IMR-90 (cell line): ENCODE measurements at regions not wholly inside any gene's neighbourhood (a gene's known extent, or its start where the extent isn't known, plus 50 kb on each side); places are given as distances from the start of the nearest gene placed in this dataset.

Experiments used
- ATAC-seq: fragments of 200-7000 bp; cut with Tn5 transposase; 2 replicates; pipeline ENCODE4 v1.9.1; 2020; ENCODE audit warnings: low read depth, mild to moderate bottlenecking, moderate library complexity
- BruUV-seq: library from RNA; stranded (reverse); fragments of 400-500 nt; replicated peaks from 2 replicates; lab custom pipeline; 2021; lab: Mats Ljungman, UMichigan
- CTCF ChIA-PET: fragments of 300-600 bp; formaldehyde crosslinking; extraction: SDS; loops from one replicate; lab custom pipeline; 2021; ENCODE audit warnings: antibody characterized with exemption; lab: Yijun Ruan, JAX
- POLR2A ChIA-PET: fragments of 300-600 bp; sonication (Branson Sonifier 250); formaldehyde crosslinking; loops from one replicate; lab custom pipeline; 2022; ENCODE audit warnings: antibody characterized with exemption; ENCODE audit not compliant: unreplicated experiment; lab: Charles Lee
- DNase-seq: peaks from one replicate; pipeline ENCODE4 v3.0.0; 2013
- H2AFZ ChIP-seq: replicated peaks from 2 replicates; pipeline ENCODE3; 2013; ENCODE audit warnings: low read length, mild to moderate bottlenecking; ENCODE audit not compliant: poor library complexity
- H2AK5ac ChIP-seq: 2 replicates; pipeline ENCODE4 v1.6.1; 2013; ENCODE audit warnings: low read depth, low read length, inconsistent platforms
- H2AK9ac ChIP-seq: replicated peaks from 2 replicates; pipeline ENCODE3; 2013; ENCODE audit warnings: mild to moderate bottlenecking, low read depth, low read length, moderate library complexity; ENCODE audit not compliant: poor library complexity
- H2BK120ac ChIP-seq: 2 replicates; pipeline ENCODE4 v1.6.1; 2013; ENCODE audit warnings: low read depth, low read length, inconsistent platforms
- H2BK15ac ChIP-seq: 3 replicates; pipeline ENCODE4 v1.6.1; 2013; ENCODE audit warnings: low read depth, low read length, inconsistent platforms
- H2BK20ac ChIP-seq: 2 replicates; pipeline ENCODE4 v1.6.1; 2013; ENCODE audit warnings: low read depth, mild to moderate bottlenecking, inconsistent platforms, low read length, moderate library complexity
- H2BK5ac ChIP-seq: 2 replicates; pipeline ENCODE4 v1.6.1; 2013; ENCODE audit warnings: mild to moderate bottlenecking, low read depth, low read length, inconsistent platforms; ENCODE audit not compliant: poor library complexity, severe bottlenecking
- H3K14ac ChIP-seq: replicated peaks from 2 replicates; pipeline ENCODE4 v1.6.1; 2013; ENCODE audit warnings: low read depth, low read length, inconsistent platforms
- H3K18ac ChIP-seq: 2 replicates; pipeline ENCODE4 v1.6.1; 2013; ENCODE audit warnings: low read depth, low read length, control low read depth
- H3K23ac ChIP-seq: 2 replicates; pipeline ENCODE4 v1.6.1; 2013; ENCODE audit warnings: low read depth, low read length, inconsistent platforms
- H3K27ac ChIP-seq: 2 replicates; pipeline ENCODE4 v1.5.1; 2013; ENCODE audit warnings: mild to moderate bottlenecking, control low read depth, low read length; ENCODE audit not compliant: insufficient read depth
- H3K27me3 ChIP-seq: 2 replicates; pipeline ENCODE4 v1.6.1; 2013; ENCODE audit warnings: low read length; ENCODE audit not compliant: control insufficient read depth, insufficient read depth
- H3K36me3 ChIP-seq: 2 replicates; pipeline ENCODE4 v1.6.1; 2013; ENCODE audit warnings: low read length, mixed read lengths; ENCODE audit not compliant: control insufficient read depth, insufficient read depth
- H3K4ac ChIP-seq: 2 replicates; pipeline ENCODE4 v1.6.1; 2013; ENCODE audit warnings: low read depth, low read length, inconsistent platforms
- H3K4me1 ChIP-seq: 2 replicates; pipeline ENCODE4 v1.6.1; 2013; ENCODE audit warnings: low read length, mixed read lengths; ENCODE audit not compliant: control insufficient read depth, insufficient read depth
- H3K4me2 ChIP-seq: 2 replicates; pipeline ENCODE4 v1.6.1; 2013; ENCODE audit warnings: low read depth, mild to moderate bottlenecking, control low read depth, low read length, moderate library complexity
- H3K4me3 ChIP-seq: 2 replicates; pipeline ENCODE4 v1.5.1; 2013; ENCODE audit warnings: low read depth, mild to moderate bottlenecking, control low read depth, low read length, moderate library complexity; ENCODE audit not compliant: insufficient read depth
- H3K56ac ChIP-seq: 2 replicates; pipeline ENCODE4 v1.6.1; 2013; ENCODE audit warnings: low read length, inconsistent platforms; ENCODE audit not compliant: insufficient read depth; ENCODE audit errors: extremely low read depth
- H3K79me1 ChIP-seq, 2 experiments: 2 replicates each; pipeline ENCODE4 v1.6.1; 2013; ENCODE audit warnings: low read length in 2 of 2, inconsistent platforms in 1 of 2, low read depth in 1 of 2
- H3K9ac ChIP-seq: 2 replicates; pipeline ENCODE4 v1.6.1; 2013; ENCODE audit warnings: low read depth, low read length, control low read depth
- H3K9me1 ChIP-seq: 2 replicates; pipeline ENCODE4 v1.6.1; 2013; ENCODE audit warnings: low read length, inconsistent platforms; ENCODE audit not compliant: insufficient read depth
- H3K9me3 ChIP-seq: 2 replicates; pipeline ENCODE4 v1.6.1; 2013; ENCODE audit warnings: low read length; ENCODE audit not compliant: control insufficient read depth, insufficient read depth
- H4K20me1 ChIP-seq: 2 replicates; pipeline ENCODE4 v1.6.1; 2013; ENCODE audit warnings: low read length, inconsistent platforms; ENCODE audit not compliant: insufficient read depth
- H4K5ac ChIP-seq: 2 replicates; pipeline ENCODE4 v1.6.1; 2013; ENCODE audit warnings: mild to moderate bottlenecking, low read depth, low read length, control low read depth
- H4K8ac ChIP-seq, 2 experiments: 2 replicates each; pipeline ENCODE4 v1.6.1; 2013; ENCODE audit warnings: low read depth in 2 of 2, low read length in 2 of 2, control low read depth in 1 of 2, inconsistent platforms in 1 of 2
- H4K91ac ChIP-seq: 2 replicates; pipeline ENCODE4 v1.6.1; 2013; ENCODE audit warnings: low read depth, low read length, inconsistent platforms; ENCODE audit not compliant: insufficient read depth
- BHLHE40 ChIP-seq: fragments of 150-350 bp; IDR thresholded peaks from 2 replicates; pipeline ENCODE4 v1.6.1; 2016; ENCODE audit warnings: mild to moderate bottlenecking, low read depth, low read length
- CEBPB ChIP-seq: IDR thresholded peaks from 2 replicates; pipeline ENCODE4 v1.6.1; 2012; ENCODE audit warnings: low read depth, low read length, improper control_type of control experiment
- CHD1 ChIP-seq: IDR thresholded peaks from 2 replicates; pipeline ENCODE4 v1.6.1; 2012; ENCODE audit warnings: low read depth, low read length, improper control_type of control experiment
- CTCF ChIP-seq: conservative IDR thresholded peaks from 2 replicates; pipeline ENCODE4 v1.5.1; 2012; ENCODE audit warnings: mild to moderate bottlenecking, low read depth, low read length, improper control_type of control experiment
- ELK1 ChIP-seq: fragments of 150-350 bp; IDR thresholded peaks from 2 replicates; pipeline ENCODE4 v1.6.1; 2016; ENCODE audit warnings: low read depth, mild to moderate bottlenecking, low read length, moderate library complexity, borderline replicate concordance
- FOS ChIP-seq: fragments of 150-350 bp; IDR thresholded peaks from 2 replicates; pipeline ENCODE4 v1.6.1; 2016; ENCODE audit warnings: low read depth, low read length
- MAFK ChIP-seq: IDR thresholded peaks from 2 replicates; pipeline ENCODE4 v1.6.1; 2012; ENCODE audit warnings: low read depth, low read length, improper control_type of control experiment
- MAZ ChIP-seq: IDR thresholded peaks from 2 replicates; pipeline ENCODE4 v1.6.1; 2012; ENCODE audit warnings: low read depth, mild to moderate bottlenecking, low read length, improper control_type of control experiment, moderate library complexity, borderline replicate concordance
- MXI1 ChIP-seq: IDR thresholded peaks from 2 replicates; pipeline ENCODE4 v1.6.1; 2012; ENCODE audit warnings: low read depth, mild to moderate bottlenecking, low read length, moderate library complexity, borderline replicate concordance
- NFE2L2 ChIP-seq: fragments of 150-350 bp; IDR thresholded peaks from 2 replicates; pipeline ENCODE4 v1.6.1; 2016; ENCODE audit warnings: low read depth, mild to moderate bottlenecking, low read length
- POLR2A ChIP-seq: IDR thresholded peaks from 2 replicates; pipeline ENCODE4 v1.6.1; 2012; ENCODE audit warnings: mild to moderate bottlenecking, low read depth, low read length
- RAD21 ChIP-seq: IDR thresholded peaks from 2 replicates; pipeline ENCODE4 v1.6.1; 2012; ENCODE audit warnings: low read length, improper control_type of control experiment
- RCOR1 ChIP-seq: IDR thresholded peaks from 2 replicates; pipeline ENCODE4 v1.6.1; 2012; ENCODE audit warnings: mild to moderate bottlenecking, low read length, improper control_type of control experiment; ENCODE audit not compliant: insufficient replicate concordance
- RFX5 ChIP-seq: IDR thresholded peaks from 2 replicates; pipeline ENCODE4 v1.8.0; 2012; ENCODE audit warnings: low read depth, mild to moderate bottlenecking, low read length, moderate library complexity
- SMC3 ChIP-seq: fragments of 150-350 bp; IDR thresholded peaks from 2 replicates; pipeline ENCODE4 v1.6.1; 2016; ENCODE audit warnings: low read depth, mild to moderate bottlenecking, antibody characterized with exemption, low read length, moderate library complexity
- USF2 ChIP-seq: fragments of 150-350 bp; IDR thresholded peaks from 2 replicates; pipeline ENCODE4 v1.6.1; 2017; ENCODE audit warnings: mild to moderate bottlenecking, antibody characterized with exemption, low read length, low read depth
- dilution Hi-C: fragments of 300-500 bp; cut with HindIII; formaldehyde crosslinking; loops from one replicate; pipeline ENCODE4 v1.14.3; 2018; ENCODE audit warnings: low sequenced_read_pairs; ENCODE audit not compliant: unreplicated experiment
- in situ Hi-C: fragments of 300-500 bp; cut with MboI; formaldehyde crosslinking; loops from 3 replicates; pipeline ENCODE4 v1.14.3; 2019; ENCODE audit warnings: low sequenced_read_pairs, inconsistent platforms, mixed read lengths
- intact Hi-C: fragments of 100-400 bp; cut with micrococcal nuclease; formaldehyde crosslinking; loops from 2 replicates; pipeline ENCODE4 v1.10.0; 2022

GRCh38 chr1:182172699-182173098 is 111.2 kb upstream of the ZNF648 start:
- no peak overlapping the region for H4K5ac ChIP-seq
- H2AK5ac ChIP-seq: no peak overlapping the region
- no peak for TF ChIP-seq RCOR1
- TF ChIP-seq USF2: no peak
- TF ChIP-seq CTCF: no peak
- no peak for TF ChIP-seq FOS
- TF ChIP-seq MAZ: no peak
- TF ChIP-seq ELK1: no peak
- no peak for TF ChIP-seq MXI1
- TF ChIP-seq NFE2L2: no peak
- TF ChIP-seq BHLHE40: no peak
- TF ChIP-seq POLR2A: no peak
- TF ChIP-seq RAD21: no peak
- no peak for TF ChIP-seq CHD1
- TF ChIP-seq RFX5: no peak
- TF ChIP-seq MAFK: no peak
- no peak for TF ChIP-seq CEBPB
- TF ChIP-seq SMC3: no peak
- no peak overlapping the region for H3K4ac ChIP-seq
- H2BK15ac ChIP-seq: no peak overlapping the region
- no peaks in the 10 kb centered on the region for H3K9me3 ChIP-seq
- ChIA-PET POLR2A (no interaction called here), CTCF (interaction anchor here (0.6 kb wide), 1 partner anchor 33 kb away, joined by 3 read pairs; no protein-coding TSS in a partner anchor)
- no peak overlapping the region for H3K14ac ChIP-seq
- H3K9me1 ChIP-seq: no peaks in the 10 kb centered on the region
- no peaks in the 10 kb centered on the region for H3K4me1 ChIP-seq
- H3K27me3 ChIP-seq: no peaks in the 10 kb centered on the region
- no peaks in the 10 kb centered on the region for H3K79me1 ChIP-seq
- DNase-seq (no peak), ATAC-seq (no peak)
- H2BK5ac ChIP-seq: no peak overlapping the region
- H3K9ac ChIP-seq: no peak overlapping the region
- H4K91ac ChIP-seq: no peak overlapping the region
- H3K23ac ChIP-seq: no peak overlapping the region
- no TSS peak for BruUV-seq
- no peak overlapping the region for H3K56ac ChIP-seq
- no peak overlapping the region for H4K8ac ChIP-seq
- no peaks in the 10 kb centered on the region for H3K36me3 ChIP-seq
- H2AFZ ChIP-seq: no peak overlapping the region
- H2BK120ac ChIP-seq: no peak overlapping the region
- H4K20me1 ChIP-seq: no peaks in the 10 kb centered on the region
- H3K4me3 ChIP-seq: no peak overlapping the region
- in situ Hi-C loops: no loop called here
- no peak overlapping the region for H3K4me2 ChIP-seq
- no peak overlapping the region for H3K27ac ChIP-seq
- H2BK20ac ChIP-seq: no peak overlapping the region
- H2AK9ac ChIP-seq: no peak overlapping the region
- dilution Hi-C loops: no loop called here
- intact Hi-C loops: no loop called here
- H3K18ac ChIP-seq: no peak overlapping the region
